GM21529 (cell line): ENCODE measurements at regions not wholly inside any gene's neighbourhood (a gene's known extent, or its start where the extent isn't known, plus 50 kb on each side); places are given as distances from the start of the nearest gene placed in this dataset.
"Not testable (repeated sequence)": the region's sequence is repeated elsewhere in the genome, so short reads cannot be mapped to it uniquely, and the experiment has no call there.

Experiments used
- ATAC-seq: cut with Tn5 transposase; IDR thresholded peaks from one replicate; pipeline ENCODE4 v1.9.1; 2021; ENCODE audit not compliant: unreplicated experiment

GRCh38 chr2:87424763-87425154 lies 323.1 kb upstream of the PLGLB2 start:
- ATAC-seq: not testable (repeated sequence)

GRCh38 chr2:87425191-87425590 lies 322.7 kb upstream of the PLGLB2 start:
- ATAC-seq: not testable (repeated sequence)

GRCh38 chr2:87425717-87426116 lies 322.2 kb upstream of the PLGLB2 start:
- not testable (repeated sequence) for ATAC-seq

DNA sequence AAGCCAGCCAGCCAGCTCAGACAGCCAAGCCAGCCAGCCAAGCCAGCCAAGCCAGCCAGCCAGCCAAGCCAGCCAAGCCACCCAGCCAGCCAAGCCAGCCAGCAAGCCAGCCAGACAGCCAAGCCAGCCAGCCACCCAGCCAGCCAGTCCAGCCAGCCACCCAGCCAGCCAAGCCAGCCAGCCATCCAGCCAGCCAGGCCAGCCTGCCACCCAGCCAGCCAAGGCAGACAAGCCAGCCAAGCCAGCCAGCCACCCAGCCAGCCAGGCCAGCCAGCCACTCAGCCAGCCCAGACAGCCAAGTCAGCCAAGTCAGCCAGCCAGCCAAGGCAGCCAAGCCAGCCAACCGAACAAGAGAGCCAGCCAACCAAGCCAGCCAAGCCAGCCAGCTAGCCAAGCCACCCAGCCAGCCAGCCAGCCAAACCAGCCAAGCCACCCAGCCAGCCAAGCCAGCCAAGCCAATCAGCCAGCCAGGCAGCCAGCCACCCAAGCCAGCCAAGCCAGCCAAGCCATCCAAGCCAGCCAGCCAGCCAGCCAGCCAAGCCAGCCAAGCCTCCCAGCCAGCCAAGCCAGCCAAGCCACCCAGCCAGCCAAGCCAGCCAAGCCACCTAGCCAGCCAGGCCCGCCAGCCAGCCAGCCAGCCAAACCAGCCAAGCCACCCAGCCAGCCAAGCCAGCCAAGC lies 319.3 kb upstream of the PLGLB2 start:
- not testable (repeated sequence) for ATAC-seq

DNA sequence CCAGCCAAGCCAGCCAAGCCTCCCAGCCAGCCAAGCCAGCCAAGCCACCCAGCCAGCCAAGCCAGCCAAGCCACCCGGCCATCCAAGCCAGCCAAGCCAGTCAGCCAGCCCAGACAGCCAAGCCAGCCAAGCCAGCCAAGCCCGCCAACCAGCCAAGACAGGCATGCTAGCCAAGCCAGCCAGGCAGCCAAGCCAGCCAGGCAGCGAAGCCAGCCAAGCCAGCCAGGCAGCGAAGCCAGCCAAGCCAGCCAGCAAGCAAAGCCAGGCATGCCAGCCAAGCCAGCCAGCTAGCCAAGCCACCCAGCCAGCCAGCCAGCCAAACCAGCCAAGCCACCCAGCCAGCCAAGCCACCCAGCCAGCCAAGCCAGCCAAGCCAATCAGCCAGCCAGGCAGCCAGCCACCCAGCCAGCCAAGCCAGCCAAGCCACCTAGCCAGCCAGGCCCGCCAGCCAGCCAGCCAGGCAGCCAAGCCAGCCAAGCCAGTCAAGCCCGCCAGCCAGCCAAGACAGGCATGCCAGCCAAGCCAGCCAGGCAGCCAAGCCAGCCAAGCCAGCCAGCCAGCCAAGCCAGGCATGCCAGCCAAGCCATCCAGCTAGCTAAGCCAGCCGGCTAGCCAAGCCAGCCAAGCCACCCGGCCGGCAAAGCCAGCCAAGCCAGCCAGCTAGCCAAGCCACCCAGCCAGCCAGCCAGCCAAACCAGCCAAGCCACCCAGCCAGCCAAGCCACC lies 318.5 kb upstream of the PLGLB2 start:
- not testable (repeated sequence) for ATAC-seq

GRCh38 chr2:87429931-87430275 lies 318.0 kb upstream of the PLGLB2 start:
- not testable (repeated sequence) for ATAC-seq

GRCh38 chr2:87431051-87431450 lies 316.8 kb upstream of the PLGLB2 start:
- ATAC-seq: not testable (repeated sequence)

- not testable (repeated sequence) for ATAC-seq
These were observed 315.0 kb upstream of the PLGLB2 start for GRCh38 chr2:87432711-87433453.

- ATAC-seq: not testable (repeated sequence)
These were observed 311.9 kb upstream of the PLGLB2 start for GRCh38 chr2:87436007-87436406.

DNA sequence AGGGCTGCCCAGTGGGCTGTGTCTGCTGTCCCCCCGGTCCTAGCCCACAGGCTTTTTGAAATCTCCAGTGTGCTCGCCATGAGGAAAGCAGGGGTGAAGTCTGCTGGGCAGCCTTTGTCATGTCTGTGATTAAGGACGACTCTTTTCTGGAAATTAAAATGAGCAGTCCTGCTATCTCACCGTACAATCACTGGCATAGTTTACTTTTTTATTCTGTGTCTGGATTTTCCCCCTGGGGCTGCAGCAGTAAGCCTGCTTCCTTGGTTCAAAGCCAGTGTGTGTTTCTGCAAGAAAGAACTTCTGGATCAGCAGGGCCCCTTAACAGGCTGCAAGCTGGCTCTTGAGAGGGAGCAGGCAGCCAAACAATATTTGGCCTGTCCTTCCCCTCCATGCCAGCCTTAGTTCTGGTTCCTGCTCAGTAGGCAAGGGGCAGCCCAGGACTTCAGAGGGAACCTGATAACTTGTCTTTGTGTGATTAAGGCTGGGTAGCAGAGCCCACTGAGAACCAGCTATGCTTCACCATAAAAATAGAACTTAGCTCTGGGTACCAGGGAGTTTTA lies 310.1 kb upstream of the PLGLB2 start:
- not testable (repeated sequence) for ATAC-seq

GRCh38 chr2:87438780-87439454 lies 309.0 kb upstream of the PLGLB2 start:
- ATAC-seq: not testable (repeated sequence)

- ATAC-seq: not testable (repeated sequence)
These were observed 308.2 kb upstream of the PLGLB2 start for GRCh38 chr2:87439617-87440204.

DNA sequence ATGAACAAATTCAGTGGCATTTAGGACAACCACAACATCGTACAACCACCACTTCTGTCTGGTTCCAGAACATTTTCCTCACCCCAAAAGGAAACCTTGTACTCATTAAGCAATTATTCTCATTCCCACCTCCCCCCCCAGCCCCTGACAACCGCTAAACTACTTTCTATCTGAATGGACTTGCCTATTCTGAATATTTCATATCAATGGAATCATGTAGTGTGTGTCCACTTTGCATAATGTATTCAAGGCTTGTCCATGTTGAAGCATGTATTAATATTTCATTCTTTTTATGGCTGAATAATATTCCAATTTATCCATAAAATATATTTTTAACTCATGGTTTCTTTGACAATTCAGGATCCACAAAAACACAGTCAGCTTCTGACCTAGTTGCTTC lies 307.2 kb upstream of the PLGLB2 start:
- ATAC-seq: not testable (repeated sequence)

- ATAC-seq: not testable (repeated sequence)
These were observed 306.5 kb upstream of the PLGLB2 start for GRCh38 chr2:87441375-87441774.

- peak; percentile 98 for ATAC-seq
These were observed 304.8 kb upstream of the PLGLB2 start for GRCh38 chr2:87442983-87443577.

DNA sequence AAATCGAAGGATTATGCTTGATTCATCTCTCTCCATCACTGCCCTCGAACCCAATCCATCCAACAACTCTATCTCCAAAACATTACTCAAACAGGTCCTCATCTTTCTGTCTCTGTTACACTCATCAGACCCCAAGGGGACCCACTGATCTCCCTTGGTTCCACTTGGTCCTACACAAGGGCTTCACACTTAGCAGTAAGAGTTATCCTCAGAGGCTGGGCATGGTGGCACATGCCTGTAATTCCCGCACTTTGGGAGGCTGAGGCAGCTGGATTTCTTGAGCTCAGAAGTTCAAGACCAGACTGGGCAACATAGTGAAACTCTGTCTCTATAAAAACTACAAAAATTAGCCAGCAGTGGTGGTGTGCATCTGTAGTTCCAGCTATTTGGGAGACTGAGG lies 302.9 kb upstream of the PLGLB2 start:
- not testable (repeated sequence) for ATAC-seq

DNA sequence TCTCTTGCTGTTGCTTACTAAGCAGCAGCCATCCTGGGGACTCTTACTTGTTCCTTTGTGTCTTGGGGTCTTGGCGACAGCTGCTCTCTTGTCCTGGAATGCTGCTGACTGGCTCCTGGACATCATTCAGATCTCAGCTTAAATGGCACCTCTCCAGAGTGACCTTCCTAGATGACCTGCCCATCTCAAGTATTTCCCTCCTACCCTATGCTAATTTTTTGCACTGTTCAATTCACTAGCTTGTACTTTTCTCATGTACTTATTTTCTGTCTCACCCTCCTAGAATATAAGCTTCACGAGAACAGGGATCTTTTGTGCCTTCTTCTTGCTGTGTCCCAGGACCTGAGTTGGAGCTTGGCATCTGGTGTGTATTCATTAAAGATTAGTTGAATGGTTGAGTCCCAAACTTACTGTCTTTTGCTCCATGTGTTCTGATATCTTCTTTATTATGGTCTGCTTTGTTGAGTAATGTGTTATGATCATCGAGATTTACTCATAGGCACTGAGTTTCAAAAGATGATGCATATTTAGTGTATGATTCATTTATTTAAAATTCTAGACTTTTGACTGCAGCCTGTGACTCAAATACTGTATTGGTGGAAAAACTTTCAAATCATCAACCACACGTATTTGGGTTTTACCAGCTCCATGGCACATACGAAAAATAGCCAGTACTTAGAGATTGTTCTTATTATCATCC lies 302.1 kb upstream of the PLGLB2 start:
- ATAC-seq: not testable (repeated sequence)

- not testable (repeated sequence) for ATAC-seq
These were observed 301.6 kb upstream of the PLGLB2 start for GRCh38 chr2:87446313-87446696.

DNA sequence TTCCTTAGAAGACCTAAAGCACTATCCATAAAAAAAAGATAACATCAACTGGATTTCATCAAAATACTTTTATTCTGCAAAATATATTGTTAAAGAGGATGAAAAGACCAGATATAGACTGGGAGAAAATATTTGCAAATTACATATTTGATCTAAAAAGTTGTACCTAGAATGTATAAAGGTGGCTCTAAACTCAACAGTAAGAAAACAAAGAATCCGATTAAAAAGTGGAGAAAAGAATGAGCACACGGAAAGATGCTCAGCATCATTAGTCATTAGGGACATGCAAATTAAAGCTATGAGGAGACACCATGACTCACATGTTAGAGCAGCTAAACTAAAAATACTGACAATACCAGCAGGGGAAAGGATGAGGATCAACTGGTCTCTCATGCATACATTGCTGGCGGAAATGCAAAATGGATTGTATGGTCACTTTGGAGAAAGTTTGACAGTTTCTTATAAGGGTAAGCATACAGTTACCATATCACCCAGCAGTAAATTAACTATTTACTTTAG lies 298.4 kb upstream of the PLGLB2 start:
- not testable (repeated sequence) for ATAC-seq
